ENCODE measurements at regions not wholly inside any gene's neighbourhood (a gene's known extent, or its start where the extent isn't known, plus 50 kb on each side); places are given as distances from the start of the nearest gene placed in this dataset.

GRCh38 chr13:44224450-44225149 is 149.0 kb upstream of the SERP2 start:
- DNase-seq: no peak

GRCh38 chr13:44229371-44230030 is 144.1 kb upstream of the SERP2 start:
- DNase-seq: no peak

- DNase-seq: no peak
Observed at GRCh38 chr13:44230071-44230470, 143.6 kb upstream of the SERP2 start.

GRCh38 chr13:44230736-44231135 is 142.9 kb upstream of the SERP2 start:
- no peak for DNase-seq

- no peak for DNase-seq
Observed at GRCh38 chr13:44231786-44232516, 141.7 kb upstream of the SERP2 start.

GRCh38 chr13:44232774-44233173 is 140.8 kb upstream of the SERP2 start:
- DNase-seq: no peak

GRCh38 chr13:44234566-44234965 is 139.1 kb upstream of the SERP2 start:
- DNase-seq: no peak

- no peak for DNase-seq
Observed at GRCh38 chr13:44236370-44236769, 137.3 kb upstream of the SERP2 start.

- no peak for DNase-seq
Observed at GRCh38 chr13:44236801-44237207, 136.8 kb upstream of the SERP2 start.

- no peak for DNase-seq
Observed at GRCh38 chr13:44237276-44237767, 136.3 kb upstream of the SERP2 start.

GRCh38 chr13:44237881-44238421 is 135.7 kb upstream of the SERP2 start:
- DNase-seq: no peak

- DNase-seq: no peak
Observed at GRCh38 chr13:44240611-44241145, 132.9 kb upstream of the SERP2 start.

GRCh38 chr13:44241638-44242037 is 132.0 kb upstream of the SERP2 start:
- no peak for DNase-seq

GRCh38 chr13:44242766-44243165 is 130.9 kb upstream of the SERP2 start:
- DNase-seq: no peak

- DNase-seq: no peak
Observed at GRCh38 chr13:44243198-44243857, 130.3 kb upstream of the SERP2 start.

GRCh38 chr13:44244288-44244687 is 129.3 kb upstream of the SERP2 start:
- no peak for DNase-seq

- DNase-seq: no peak
Observed at GRCh38 chr13:44249431-44249836, 124.2 kb upstream of the SERP2 start.

- DNase-seq: no peak
Observed at GRCh38 chr13:44252938-44253337, 120.7 kb upstream of the SERP2 start.

- no peak for DNase-seq
Observed at GRCh38 chr13:44255771-44256364, 117.8 kb upstream of the SERP2 start.

GRCh38 chr13:44257796-44258195 is 115.8 kb upstream of the SERP2 start:
- no peak for DNase-seq

GRCh38 chr13:44259045-44260027 is 114.3 kb upstream of the SERP2 start:
- DNase-seq: peak; percentile 68
